Left lobe of liver (tissue), 2 donors: ENCODE measurements at regions not wholly inside any gene's neighbourhood (a gene's known extent, or its start where the extent isn't known, plus 50 kb on each side); places are given as distances from the start of the nearest gene placed in this dataset.

ENCODE experiments used
- ATAC-seq: fragments of 200-7000 bp; cut with Tn5 transposase; one replicate; pipeline ENCODE4 v1.9.1; 2020; ENCODE audit warnings: mild to moderate bottlenecking, moderate library complexity
- DNase-seq: peaks from one replicate; pipeline ENCODE4 v3.0.0-alpha.2; 2020; ENCODE audit warnings: low spot score
- donor health status: DM: no; HTN: no; CAD: no; lungs with moderate emphysema.
- donor health status: DM: no; HTN: yes; CAD: no.

- no peak for ATAC-seq
- DNase-seq = no peak
These were observed 82.6 kb upstream of the TLE3 start for GRCh38 chr15:70180186-70180875.

GRCh38 chr15:70179309-70179892, 81.7 kb upstream of the TLE3 start:
- no peak for ATAC-seq
- DNase-seq = no peak

GRCh38 chr15:70178335-70179084, 80.8 kb upstream of the TLE3 start:
- ATAC-seq (no peak), DNase-seq (no peak)

GRCh38 chr15:70172566-70173225, 75.0 kb upstream of the TLE3 start:
- no peak for DNase-seq
- ATAC-seq = no peak

GRCh38 chr15:70172124-70172523, 74.4 kb upstream of the TLE3 start:
- ATAC-seq (peak; percentile 17), DNase-seq (no peak)

GRCh38 chr15:70171256-70171886, 73.7 kb upstream of the TLE3 start:
- DNase-seq (no peak), ATAC-seq (peak; percentile 75)

GRCh38 chr15:70170096-70170699, 72.5 kb upstream of the TLE3 start:
- ATAC-seq (no peak), DNase-seq (no peak)

GRCh38 chr15:70169147-70169546, 71.4 kb upstream of the TLE3 start:
- ATAC-seq = no peak
- no peak for DNase-seq

GRCh38 chr15:70167155-70167554, 69.4 kb upstream of the TLE3 start:
- no peak for DNase-seq
- no peak for ATAC-seq

GRCh38 chr15:70166506-70167087, 68.9 kb upstream of the TLE3 start:
- DNase-seq (no peak), ATAC-seq (no peak)

GRCh38 chr15:70165716-70166284, 68.1 kb upstream of the TLE3 start:
- ATAC-seq (peak; percentile 69), DNase-seq (peak; percentile 82)

- ATAC-seq = peak; percentile 87
- peak; percentile 94 for DNase-seq
These were observed 67.4 kb upstream of the TLE3 start for GRCh38 chr15:70164910-70165715.

GRCh38 chr15:70164156-70164900, 66.6 kb upstream of the TLE3 start:
- no peak for DNase-seq
- ATAC-seq = no peak

- ATAC-seq (no peak), DNase-seq (no peak)
These were observed 63.3 kb upstream of the TLE3 start for GRCh38 chr15:70160803-70161565.

- ATAC-seq (no peak), DNase-seq (no peak)
These were observed 62.5 kb upstream of the TLE3 start for GRCh38 chr15:70160267-70160666.

GRCh38 chr15:70159713-70160009, 61.9 kb upstream of the TLE3 start:
- DNase-seq = no peak
- no peak for ATAC-seq

GRCh38 chr15:70159001-70159712, 61.4 kb upstream of the TLE3 start:
- ATAC-seq = no peak
- DNase-seq = no peak
